NCI-H460 (cell line): ENCODE measurements at regions not wholly inside any gene's neighbourhood (a gene's known extent, or its start where the extent isn't known, plus 50 kb on each side); places are given as distances from the start of the nearest gene placed in this dataset.

Source experiments
- DNase-seq: peaks from one replicate; pipeline ENCODE4 v3.0.0-alpha.2; 2016; ENCODE audit warnings: low read depth; ENCODE audit errors: extremely low read depth

- no peak for DNase-seq
Observed at GRCh38 chr4:65139998-65140397, 530.3 kb downstream of the EPHA5 start.

- no peak for DNase-seq
Observed at GRCh38 chr4:65126200-65126599, 544.1 kb downstream of the EPHA5 start.

- no peak for DNase-seq
Observed at GRCh38 chr4:65120287-65120686, 550.0 kb downstream of the EPHA5 start.

- no peak for DNase-seq
Observed at GRCh38 chr4:65102419-65102818, 567.9 kb downstream of the EPHA5 start.

- DNase-seq, result no peak
Observed at GRCh38 chr4:65096630-65097029, 573.7 kb downstream of the EPHA5 start.

- DNase-seq, result peak; percentile 9
Observed at GRCh38 chr4:65089666-65090065, 580.6 kb downstream of the EPHA5 start.

- no peak for DNase-seq
Observed at GRCh38 chr4:65083076-65083475, 587.2 kb downstream of the EPHA5 start.

- no peak for DNase-seq
Observed at GRCh38 chr4:65071564-65071963, 598.7 kb downstream of the EPHA5 start.

GRCh38 chr4:65069177-65069576 is 601.1 kb downstream of the EPHA5 start:
- DNase-seq, result no peak

GRCh38 chr4:65066106-65066505 is 604.2 kb downstream of the EPHA5 start:
- DNase-seq, result no peak

GRCh38 chr4:65063601-65064000 is 606.7 kb downstream of the EPHA5 start:
- DNase-seq, result no peak

GRCh38 chr4:65050786-65051185 is 619.5 kb downstream of the EPHA5 start:
- no peak for DNase-seq

- DNase-seq, result no peak
Observed at GRCh38 chr4:65046192-65047133, 623.8 kb downstream of the EPHA5 start.

- DNase-seq, result no peak
Observed at GRCh38 chr4:65033899-65034298, 624.6 kb upstream of the TECRL start.

GRCh38 chr4:65028592-65028991 is 619.3 kb upstream of the TECRL start:
- DNase-seq, result no peak

- no peak for DNase-seq
Observed at GRCh38 chr4:65023883-65024670, 614.8 kb upstream of the TECRL start.

- no peak for DNase-seq
Observed at GRCh38 chr4:65023081-65023480, 613.8 kb upstream of the TECRL start.

- DNase-seq, result no peak
Observed at GRCh38 chr4:65021737-65022136, 612.5 kb upstream of the TECRL start.

GRCh38 chr4:65021149-65021548 is 611.9 kb upstream of the TECRL start:
- no peak for DNase-seq

- DNase-seq, result no peak
Observed at GRCh38 chr4:65019775-65020174, 610.5 kb upstream of the TECRL start.

- DNase-seq, result no peak
Observed at GRCh38 chr4:65018313-65018712, 609.1 kb upstream of the TECRL start.

GRCh38 chr4:65014078-65014477 is 604.8 kb upstream of the TECRL start:
- DNase-seq, result no peak
